ENCODE measurements at regions not wholly inside any gene's neighbourhood (a gene's known extent, or its start where the extent isn't known, plus 50 kb on each side); places are given as distances from the start of the nearest gene placed in this dataset.

- H3K27me3 Mint-ChIP-seq: peaks cover 4% of the 10 kb centered on the region
- no peaks in the 10 kb centered on the region for H3K36me3 Mint-ChIP-seq (ENCODE audit: low read depth)
- no peak overlapping the region for H3K27ac Mint-ChIP-seq
- H3K4me3 Mint-ChIP-seq: no peak overlapping the region
- H3K9me3 Mint-ChIP-seq: peaks cover 4% of the 10 kb centered on the region
- H3K4me1 Mint-ChIP-seq (ENCODE audit: low read depth): peaks cover 30% of the 10 kb centered on the region
Observed at GRCh38 chr5:89283728-89284493, 400.9 kb upstream of the MEF2C start.

GRCh38 chr5:89282554-89283510, 399.8 kb upstream of the MEF2C start:
- H3K36me3 Mint-ChIP-seq (ENCODE audit: low read depth): no peaks in the 10 kb centered on the region

DNA sequence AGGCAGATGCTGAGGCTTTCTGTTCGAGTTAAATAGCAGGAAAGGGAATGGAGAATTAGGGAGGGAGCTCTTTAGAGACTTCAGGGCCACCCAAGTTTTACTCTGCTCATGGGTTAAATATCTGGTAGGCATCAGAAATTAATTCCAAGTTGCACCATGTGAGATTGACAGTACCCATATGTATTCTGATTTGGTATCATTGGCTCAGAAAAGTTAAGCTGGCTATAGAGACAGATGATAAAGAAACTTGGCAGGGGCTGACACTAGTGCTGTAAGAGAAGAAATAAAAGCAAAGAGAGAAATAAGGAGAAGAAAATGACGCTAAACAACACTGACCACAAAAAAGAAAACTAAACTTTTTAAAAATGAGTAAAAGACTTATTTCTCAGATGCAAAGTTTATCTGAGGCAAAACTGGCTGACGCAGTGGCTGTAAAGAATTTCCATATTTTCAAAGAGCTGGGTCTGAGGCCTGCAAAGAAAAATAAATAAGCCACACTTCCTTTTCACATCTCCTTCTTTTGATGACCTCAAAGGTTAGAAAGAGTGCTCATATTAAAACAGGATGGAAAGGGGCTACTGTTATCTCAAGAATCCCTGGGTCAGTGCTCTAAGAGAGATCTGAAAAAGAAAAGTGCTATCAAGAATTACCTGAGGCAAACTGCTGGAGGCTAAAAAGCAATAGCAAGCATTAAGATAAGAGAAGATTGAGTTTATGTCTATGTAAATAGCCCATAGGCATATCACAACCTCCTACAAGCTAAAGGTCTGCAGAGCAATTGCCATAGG, 399.0 kb upstream of the MEF2C start:
- peaks cover 4% of the 10 kb centered on the region for H3K27me3 Mint-ChIP-seq
- H3K36me3 Mint-ChIP-seq (ENCODE audit: low read depth): no peaks in the 10 kb centered on the region
- peaks cover 8% of the 10 kb centered on the region for H3K9me3 Mint-ChIP-seq
- H3K27ac Mint-ChIP-seq: no peak overlapping the region
- H3K4me3 Mint-ChIP-seq: no peak overlapping the region
- H3K4me1 Mint-ChIP-seq (ENCODE audit: low read depth): peaks cover 34% of the 10 kb centered on the region

More at GRCh38 chr5:89282554-89283510, 399.8 kb upstream of the MEF2C start:
- Mint-ChIP-seq H3K27ac (no peak overlapping the region), H3K27me3 (peaks cover 4% of the 10 kb centered on the region), H3K4me3 (no peak overlapping the region), H3K9me3 (peaks cover 4% of the 10 kb centered on the region), H3K4me1 (ENCODE audit: low read depth) (peaks cover 34% of the 10 kb centered on the region)

GRCh38 chr5:89281211-89281610, 398.2 kb upstream of the MEF2C start:
- peaks cover 9% of the 10 kb centered on the region for H3K9me3 Mint-ChIP-seq
- peaks cover 4% of the 10 kb centered on the region for H3K27me3 Mint-ChIP-seq
- H3K4me1 Mint-ChIP-seq (ENCODE audit: low read depth): peaks cover 34% of the 10 kb centered on the region
- H3K4me3 Mint-ChIP-seq: no peak overlapping the region
- no peaks in the 10 kb centered on the region for H3K36me3 Mint-ChIP-seq (ENCODE audit: low read depth)
- H3K27ac Mint-ChIP-seq: no peak overlapping the region

GRCh38 chr5:89280103-89281037, 397.4 kb upstream of the MEF2C start:
- Mint-ChIP-seq H3K4me3 (no peak overlapping the region), H3K9me3 (peaks cover 9% of the 10 kb centered on the region), H3K4me1 (ENCODE audit: low read depth) (peaks cover 34% of the 10 kb centered on the region), H3K36me3 (ENCODE audit: low read depth) (no peaks in the 10 kb centered on the region), H3K27ac (no peak overlapping the region), H3K27me3 (peaks cover 4% of the 10 kb centered on the region)

DNA sequence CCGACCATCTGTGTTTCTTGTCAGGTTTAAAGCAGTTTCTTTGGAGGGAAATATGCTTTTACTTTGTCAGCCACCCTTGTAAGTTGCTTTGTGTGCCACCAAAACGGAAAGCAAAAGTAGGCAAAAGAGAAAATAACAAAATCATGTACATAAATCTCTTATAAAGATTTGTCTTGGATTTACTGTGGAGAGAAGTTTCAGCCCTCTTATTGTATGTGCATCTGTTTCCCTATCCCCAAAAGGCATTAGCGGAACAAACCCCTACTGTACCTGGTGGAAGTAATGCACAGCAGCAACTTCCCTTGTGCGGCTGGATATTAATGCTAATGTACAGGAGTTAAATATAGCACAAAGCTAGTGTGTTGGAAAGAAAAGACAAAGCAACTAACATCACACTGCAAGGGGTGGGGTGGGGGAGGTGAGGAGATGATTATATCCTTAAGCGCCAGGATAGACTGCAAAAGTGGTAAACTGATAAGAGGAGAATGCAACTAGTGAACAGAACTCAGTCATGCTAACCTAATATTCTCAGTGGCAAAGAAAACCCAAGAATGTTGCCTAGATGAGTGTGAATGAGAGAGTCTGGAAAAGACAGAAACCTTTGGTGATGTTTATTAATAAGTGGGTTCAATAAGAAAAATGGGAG, 396.5 kb upstream of the MEF2C start:
- Mint-ChIP-seq H3K4me1 (ENCODE audit: low read depth) (peaks cover 39% of the 10 kb centered on the region), H3K4me3 (no peak overlapping the region), H3K9me3 (peaks cover 7% of the 10 kb centered on the region), H3K27ac (no peak overlapping the region), H3K36me3 (ENCODE audit: low read depth) (no peaks in the 10 kb centered on the region), H3K27me3 (peaks cover 3% of the 10 kb centered on the region)

DNA sequence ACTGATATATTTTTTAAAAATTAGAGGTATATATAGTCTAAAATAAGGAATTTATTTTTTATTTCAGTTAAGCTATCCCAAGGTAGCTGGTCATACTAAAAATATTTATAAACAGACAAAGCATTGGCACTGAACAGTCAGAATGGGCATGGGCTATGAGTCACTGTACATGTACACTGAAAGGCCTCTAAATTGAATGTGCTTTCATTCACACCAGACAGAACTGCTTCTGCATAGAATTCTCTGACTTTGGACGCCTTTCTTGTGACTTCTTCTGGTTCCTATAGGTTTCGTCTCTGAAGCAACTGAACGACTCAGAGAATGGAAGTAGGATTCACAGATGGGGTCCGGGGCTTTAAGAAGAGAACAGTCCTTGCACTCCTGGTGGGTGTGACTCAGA, 394.8 kb upstream of the MEF2C start:
- Mint-ChIP-seq H3K36me3 (ENCODE audit: low read depth) (no peaks in the 10 kb centered on the region), H3K9me3 (peaks cover 4% of the 10 kb centered on the region), H3K4me1 (ENCODE audit: low read depth) (peaks cover 38% of the 10 kb centered on the region), H3K27me3 (no peaks in the 10 kb centered on the region), H3K4me3 (no peak overlapping the region), H3K27ac (no peak overlapping the region)

DNA sequence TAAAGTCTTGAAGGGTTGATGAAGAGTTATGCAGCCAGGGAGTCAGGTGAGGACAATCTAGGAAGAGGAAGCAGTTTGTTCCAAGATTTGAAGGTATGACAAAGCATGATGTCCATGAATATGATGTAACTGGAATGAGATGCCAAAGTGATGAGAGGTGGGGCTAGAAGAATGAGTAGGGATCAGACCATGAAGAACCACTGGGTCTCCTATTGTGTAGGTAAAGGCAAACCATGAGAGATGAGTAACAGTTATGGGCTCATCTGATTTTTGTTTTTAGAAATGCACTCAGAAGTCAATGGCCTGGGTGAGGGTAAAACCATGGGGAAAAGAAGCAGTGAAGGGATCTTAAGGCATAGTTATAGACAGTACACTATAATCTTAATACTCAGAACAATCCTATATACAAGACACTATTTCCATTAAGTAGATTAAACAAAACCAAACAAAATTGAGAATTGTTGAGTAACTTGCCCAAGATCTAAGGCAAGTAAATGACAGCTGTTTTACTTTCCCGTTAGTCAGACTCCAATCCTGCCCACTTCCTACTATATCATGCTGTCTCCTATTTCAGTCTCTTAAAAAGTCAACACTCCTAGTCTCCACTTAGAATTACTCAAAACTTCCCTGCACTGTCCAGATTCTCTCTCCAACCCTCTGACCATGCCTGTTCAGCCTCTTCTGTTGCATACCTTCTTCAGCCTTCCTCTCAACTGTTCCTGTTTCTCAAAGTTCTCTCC, 393.8 kb upstream of the MEF2C start:
- H3K9me3 Mint-ChIP-seq: peaks cover 4% of the 10 kb centered on the region
- peaks cover 33% of the 10 kb centered on the region for H3K4me1 Mint-ChIP-seq (ENCODE audit: low read depth)
- H3K27me3 Mint-ChIP-seq: no peaks in the 10 kb centered on the region
- no peak overlapping the region for H3K4me3 Mint-ChIP-seq
- H3K27ac Mint-ChIP-seq: no peak overlapping the region
- no peaks in the 10 kb centered on the region for H3K36me3 Mint-ChIP-seq (ENCODE audit: low read depth)

GRCh38 chr5:89275066-89275855, 392.3 kb upstream of the MEF2C start:
- peaks cover 4% of the 10 kb centered on the region for H3K9me3 Mint-ChIP-seq
- H3K27ac Mint-ChIP-seq: no peak overlapping the region
- peaks cover 32% of the 10 kb centered on the region for H3K4me1 Mint-ChIP-seq (ENCODE audit: low read depth)
- no peaks in the 10 kb centered on the region for H3K27me3 Mint-ChIP-seq
- no peaks in the 10 kb centered on the region for H3K36me3 Mint-ChIP-seq (ENCODE audit: low read depth)
- no peak overlapping the region for H3K4me3 Mint-ChIP-seq

DNA sequence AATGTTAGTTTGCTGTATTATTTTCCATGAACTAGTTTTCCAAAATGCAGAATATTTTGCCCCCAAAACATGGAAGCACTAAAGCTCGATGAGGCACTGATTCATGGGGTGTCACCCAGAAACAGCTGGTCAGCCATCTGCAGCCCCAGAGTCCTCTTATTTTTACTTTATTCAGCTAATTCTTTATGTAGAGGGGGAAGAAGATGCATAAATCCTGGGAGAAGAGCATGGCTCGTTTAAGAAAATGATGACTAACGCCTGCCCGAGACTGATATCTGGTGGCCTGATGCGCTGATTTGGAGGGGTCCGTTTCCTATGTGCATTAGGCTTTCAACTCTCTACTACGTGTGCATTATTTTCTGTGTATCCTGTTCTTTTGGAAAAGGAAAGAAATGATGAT, 390.3 kb upstream of the MEF2C start:
- no peaks in the 10 kb centered on the region for H3K36me3 Mint-ChIP-seq (ENCODE audit: low read depth)
- H3K27ac Mint-ChIP-seq: no peak overlapping the region
- no peak overlapping the region for H3K4me3 Mint-ChIP-seq
- peaks cover 31% of the 10 kb centered on the region for H3K4me1 Mint-ChIP-seq (ENCODE audit: low read depth)
- peaks cover 4% of the 10 kb centered on the region for H3K9me3 Mint-ChIP-seq
- H3K27me3 Mint-ChIP-seq: no peaks in the 10 kb centered on the region

- Mint-ChIP-seq H3K9me3 (no peaks in the 10 kb centered on the region), H3K27me3 (no peaks in the 10 kb centered on the region), H3K36me3 (ENCODE audit: low read depth) (no peaks in the 10 kb centered on the region), H3K27ac (peak overlapping the region; percentile 28), H3K4me3 (no peak overlapping the region), H3K4me1 (ENCODE audit: low read depth) (peaks cover 35% of the 10 kb centered on the region)
Observed at GRCh38 chr5:89270901-89271300, 387.9 kb upstream of the MEF2C start.

GRCh38 chr5:89269721-89270120, 386.7 kb upstream of the MEF2C start:
- Mint-ChIP-seq H3K9me3 (no peaks in the 10 kb centered on the region), H3K4me3 (no peak overlapping the region), H3K36me3 (ENCODE audit: low read depth) (no peaks in the 10 kb centered on the region), H3K27ac (no peak overlapping the region), H3K27me3 (no peaks in the 10 kb centered on the region), H3K4me1 (ENCODE audit: low read depth) (peaks cover 32% of the 10 kb centered on the region)
